GM23338 (cell line): ENCODE measurements at regions not wholly inside any gene's neighbourhood (a gene's known extent, or its start where the extent isn't known, plus 50 kb on each side); places are given as distances from the start of the nearest gene placed in this dataset.

Experiments
- ATAC-seq: fragments of 200-7000 bp; cut with Tn5 transposase; 3 replicates; pipeline ENCODE4 v1.9.1; 2020
- DNase-seq: peaks from one replicate; pipeline ENCODE4 v3.0.0-alpha.2; 2015; ENCODE audit warnings: low spot score
- H2AFZ ChIP-seq: fragments of 200-600 bp; sonication (generic); 2 replicates; pipeline ENCODE4 v1.8.0; 2016; ENCODE audit warnings: antibody characterized with exemption, mild to moderate bottlenecking, moderate library complexity
- H3F3A ChIP-seq: fragments of 200-600 bp; sonication (generic); replicated peaks from 2 replicates; pipeline ENCODE4 v1.8.0; 2017; ENCODE audit warnings: antibody characterized with exemption, mixed run types, low read depth
- H3K27ac ChIP-seq: fragments of 200-600 bp; sonication (generic); 2 replicates; pipeline ENCODE4 v1.6.1; 2016; ENCODE audit warnings: low read depth
- H3K27me3 ChIP-seq: fragments of 200-600 bp; sonication (generic); 2 replicates; pipeline ENCODE4 v1.8.0; 2016; ENCODE audit warnings: mild to moderate bottlenecking, mixed run types, moderate library complexity; ENCODE audit not compliant: insufficient read depth
- H3K36me3 ChIP-seq: fragments of 200-600 bp; sonication (generic); 2 replicates; pipeline ENCODE4 v1.8.0; 2016; ENCODE audit warnings: mild to moderate bottlenecking; ENCODE audit not compliant: insufficient read depth
- H3K4me1 ChIP-seq: fragments of 200-600 bp; sonication (generic); 2 replicates; pipeline ENCODE4 v1.8.0; 2016; ENCODE audit warnings: mild to moderate bottlenecking, moderate library complexity; ENCODE audit not compliant: insufficient read depth
- H3K4me2 ChIP-seq: fragments of 200-600 bp; sonication (generic); 2 replicates; pipeline ENCODE4 v1.7.1; 2017; ENCODE audit warnings: mixed run types
- H3K4me3 ChIP-seq: fragments of 200-600 bp; sonication (generic); 2 replicates; pipeline ENCODE4 v1.6.1; 2016; ENCODE audit warnings: mixed run types
- H3K79me2 ChIP-seq: fragments of 200-600 bp; sonication (generic); replicated peaks from 2 replicates; pipeline ENCODE4 v1.8.0; 2017; ENCODE audit warnings: mild to moderate bottlenecking; ENCODE audit not compliant: insufficient read depth
- H3K9me2 ChIP-seq: fragments of 200-600 bp; sonication (generic); 2 replicates; pipeline ENCODE4 v1.8.0; 2017; ENCODE audit not compliant: insufficient read depth
- H4K20me1 ChIP-seq: fragments of 200-600 bp; sonication (generic); replicated peaks from 2 replicates; pipeline ENCODE4 v1.8.0; 2017; ENCODE audit warnings: mild to moderate bottlenecking; ENCODE audit not compliant: insufficient read depth
- H3K27ac Mint-ChIP-seq: 2 replicates; pipeline ENCODE4 v1.8.0; 2020; ENCODE audit warnings: inconsistent platforms, mild to moderate bottlenecking, moderate library complexity, mixed read lengths
- H3K27me3 Mint-ChIP-seq: 3 replicates; pipeline ENCODE4 v1.8.0; 2022; ENCODE audit warnings: low read depth, mild to moderate bottlenecking, moderate library complexity, mixed read lengths, inconsistent platforms; ENCODE audit not compliant: insufficient read depth, poor library complexity
- H3K36me3 Mint-ChIP-seq: 3 replicates; pipeline ENCODE4 v1.8.0; 2021; ENCODE audit warnings: low read depth, mild to moderate bottlenecking, inconsistent platforms, moderate library complexity, mixed read lengths
- H3K4me1 Mint-ChIP-seq: 3 replicates; pipeline ENCODE4 v1.8.0; 2020; ENCODE audit warnings: mild to moderate bottlenecking, inconsistent platforms, mixed read lengths
- H3K4me3 Mint-ChIP-seq: 3 replicates; pipeline ENCODE4 v1.8.0; 2021; ENCODE audit warnings: moderate library complexity, mild to moderate bottlenecking, inconsistent platforms, mixed read lengths
- H3K9me3 Mint-ChIP-seq: 3 replicates; pipeline ENCODE4 v1.8.0; 2020; ENCODE audit warnings: moderate library complexity, mild to moderate bottlenecking, inconsistent platforms, mixed read lengths
- CREB1 ChIP-seq: fragments of 250-450 bp; sonication (Bioruptor Pico); IDR thresholded peaks from 2 replicates; pipeline ENCODE4 v1.5.0; 2020; ENCODE audit warnings: low read depth, mild to moderate bottlenecking, moderate library complexity
- EZH2 ChIP-seq: fragments of 200-600 bp; sonication (generic); IDR thresholded peaks from one replicate; pipeline ENCODE4 v1.8.0; 2017; ENCODE audit warnings: antibody characterized with exemption, mild to moderate bottlenecking, low read depth; ENCODE audit not compliant: unreplicated experiment
- EZH2phosphoT487 ChIP-seq: fragments of 200-600 bp; sonication (generic); IDR thresholded peaks from one replicate; pipeline ENCODE4 v1.8.1; 2018; ENCODE audit warnings: antibody characterized with exemption; ENCODE audit not compliant: unreplicated experiment
- JUNB ChIP-seq: IDR thresholded peaks from one replicate; pipeline ENCODE4 v1.6.1; 2016; ENCODE audit warnings: antibody characterized with exemption; ENCODE audit not compliant: unreplicated experiment
- NANOG ChIP-seq: IDR thresholded peaks from 2 replicates; pipeline ENCODE4 v1.6.1; 2016; ENCODE audit warnings: antibody characterized with exemption, borderline replicate concordance
- REST ChIP-seq: IDR thresholded peaks from one replicate; pipeline ENCODE4 v1.6.1; 2018; ENCODE audit warnings: antibody characterized with exemption; ENCODE audit not compliant: unreplicated experiment
- STAT1 ChIP-seq: IDR thresholded peaks from one replicate; pipeline ENCODE4 v1.6.1; 2016; ENCODE audit warnings: antibody characterized with exemption; ENCODE audit not compliant: unreplicated experiment
- ZNF114 ChIP-seq: fragments of 250-450 bp; sonication (Bioruptor Pico); IDR thresholded peaks from 2 replicates; pipeline ENCODE4 v1.5.0; 2020; ENCODE audit warnings: mild to moderate bottlenecking, moderate library complexity
- ZNF462 ChIP-seq: fragments of 250-450 bp; sonication (Bioruptor Pico); IDR thresholded peaks from 2 replicates; pipeline ENCODE4 v1.5.0; 2020; ENCODE audit warnings: mild to moderate bottlenecking, moderate library complexity

- TF ChIP-seq ZNF114 = no peak
Measured at GRCh38 chr6:23410439-23410838, 715.6 kb upstream of the NRSN1 start (continued).

GRCh38 chr6:23412770-23413169 is 713.2 kb upstream of the NRSN1 start:
- Histone ChIP-seq H3K79me2 (no peaks in the 10 kb centered on the region), H2AFZ (no peak overlapping the region), H3F3A (no peaks in the 10 kb centered on the region), H4K20me1 (no peaks in the 10 kb centered on the region), H3K27me3 (no peaks in the 10 kb centered on the region), H3K4me2 (no peak overlapping the region), H3K36me3 (no peaks in the 10 kb centered on the region), H3K27ac (no peak overlapping the region), H3K9me2 (no peaks in the 10 kb centered on the region), H3K4me3 (no peak overlapping the region), H3K4me1 (no peaks in the 10 kb centered on the region)
- no peaks in the 10 kb centered on the region for H3K27me3 Mint-ChIP-seq
- ATAC-seq = no peak
- TF ChIP-seq JUNB (no peak), ZNF462 (CRISPR knock-in tag) (no peak), ZNF114 (no peak), EZH2 (no peak), STAT1 (no peak), CREB1 (CRISPR knock-in tag) (no peak), EZH2phosphoT487 (no peak), NANOG (no peak), REST (no peak)
- no peak for DNase-seq
- no peaks in the 10 kb centered on the region; the same call in 2 of the 3 replicates for H3K36me3 Mint-ChIP-seq
- H3K27ac Mint-ChIP-seq = no peak overlapping the region
- H3K4me1 Mint-ChIP-seq = peaks cover 6% of the 10 kb centered on the region; the same call in 2 of the 3 replicates
- H3K4me3 Mint-ChIP-seq = no peak overlapping the region
- H3K9me3 Mint-ChIP-seq = peaks cover 4% of the 10 kb centered on the region; the same call in 2 of the 3 replicates
